Liver (tissue), 3 donors: ENCODE measurements at regions not wholly inside any gene's neighbourhood (a gene's known extent, or its start where the extent isn't known, plus 50 kb on each side); places are given as distances from the start of the nearest gene placed in this dataset.

Experiments used
- EGR1 ChIP-seq, 2 donors: IDR thresholded peaks; 2 replicates each; pipeline ENCODE4 v1.6.1; 2016 to 2018; ENCODE audit warnings: antibody characterized with exemption in 2 of 2, low read depth in 2 of 2
- GABPA ChIP-seq, 2 donors: IDR thresholded peaks in 1 of 2; conservative IDR thresholded peaks in 1 of 2; 2 replicates each; pipeline ENCODE4 v1.6.1; 2016; ENCODE audit warnings: antibody characterized with exemption in 2 of 2, mild to moderate bottlenecking in 1 of 2, moderate library complexity in 1 of 2
- HNF4A ChIP-seq, 2 donors: conservative IDR thresholded peaks; 2 replicates each; pipeline ENCODE4 v1.6.1; 2016; ENCODE audit warnings: antibody characterized with exemption in 2 of 2, mild to moderate bottlenecking in 2 of 2
- RAD21 ChIP-seq, 2 donors: IDR thresholded peaks; 2 replicates each; pipeline ENCODE4 v1.6.1; 2016; ENCODE audit warnings: antibody characterized with exemption in 2 of 2, mild to moderate bottlenecking in 2 of 2
- SP1 ChIP-seq: IDR thresholded peaks from 2 replicates; pipeline ENCODE4 v1.6.1; 2018; ENCODE audit warnings: antibody characterized with exemption, mild to moderate bottlenecking
- TAF1 ChIP-seq: conservative IDR thresholded peaks from 2 replicates; pipeline ENCODE4 v1.6.1; 2016; ENCODE audit warnings: antibody characterized with exemption, mild to moderate bottlenecking
- YY1 ChIP-seq: IDR thresholded peaks from 2 replicates; pipeline ENCODE4 v1.6.1; 2016; ENCODE audit warnings: antibody characterized with exemption, mild to moderate bottlenecking
- TF ChIP-seq, protein P1 (sequence below): fragments of 150-350 bp; IDR thresholded peaks from 2 replicates; pipeline ENCODE4 v1.5.1; 2017; ENCODE audit warnings: improper control_type of control experiment, low read depth, low read length; ENCODE audit not compliant: missing input control
- TF ChIP-seq, protein P2 (sequence below): IDR thresholded peaks from 2 replicates; pipeline ENCODE4 v1.6.1; 2016; ENCODE audit warnings: antibody characterized with exemption
- TF ChIP-seq, protein P3 (sequence below): IDR thresholded peaks from 2 replicates; pipeline ENCODE4 v1.6.1; 2016; ENCODE audit warnings: antibody characterized with exemption
- TF ChIP-seq, protein P4 (sequence below): IDR thresholded peaks from 2 replicates; pipeline ENCODE4 v1.6.1; 2016; ENCODE audit warnings: antibody characterized with exemption, mild to moderate bottlenecking
- donor health status: healthy.
- donor health status: healthy.

DNA sequence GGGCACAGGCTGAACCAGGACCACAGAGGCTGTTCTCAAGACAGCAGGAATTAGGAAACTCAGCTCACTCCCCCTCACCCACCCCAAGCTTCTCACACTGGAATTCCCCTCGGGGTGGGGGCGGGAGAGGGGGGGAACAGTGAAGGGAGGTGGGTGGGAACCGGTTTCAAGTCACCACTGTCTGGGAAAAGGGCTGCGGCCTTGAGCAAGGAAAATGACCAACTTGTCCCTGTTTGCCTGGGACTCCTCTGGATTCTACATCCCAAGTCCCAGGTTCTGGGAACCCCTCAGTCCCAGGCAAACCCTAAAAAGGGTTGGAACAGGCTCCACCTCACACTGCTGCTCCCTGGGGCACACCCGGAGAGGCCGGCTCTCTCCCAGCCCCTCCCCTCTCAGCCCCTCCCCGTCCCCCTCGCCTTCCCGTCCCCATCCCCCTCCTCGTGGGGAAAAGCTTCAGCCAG is 230.7 kb downstream of the TFAP2C start:
- TF ChIP-seq, protein P1, sequence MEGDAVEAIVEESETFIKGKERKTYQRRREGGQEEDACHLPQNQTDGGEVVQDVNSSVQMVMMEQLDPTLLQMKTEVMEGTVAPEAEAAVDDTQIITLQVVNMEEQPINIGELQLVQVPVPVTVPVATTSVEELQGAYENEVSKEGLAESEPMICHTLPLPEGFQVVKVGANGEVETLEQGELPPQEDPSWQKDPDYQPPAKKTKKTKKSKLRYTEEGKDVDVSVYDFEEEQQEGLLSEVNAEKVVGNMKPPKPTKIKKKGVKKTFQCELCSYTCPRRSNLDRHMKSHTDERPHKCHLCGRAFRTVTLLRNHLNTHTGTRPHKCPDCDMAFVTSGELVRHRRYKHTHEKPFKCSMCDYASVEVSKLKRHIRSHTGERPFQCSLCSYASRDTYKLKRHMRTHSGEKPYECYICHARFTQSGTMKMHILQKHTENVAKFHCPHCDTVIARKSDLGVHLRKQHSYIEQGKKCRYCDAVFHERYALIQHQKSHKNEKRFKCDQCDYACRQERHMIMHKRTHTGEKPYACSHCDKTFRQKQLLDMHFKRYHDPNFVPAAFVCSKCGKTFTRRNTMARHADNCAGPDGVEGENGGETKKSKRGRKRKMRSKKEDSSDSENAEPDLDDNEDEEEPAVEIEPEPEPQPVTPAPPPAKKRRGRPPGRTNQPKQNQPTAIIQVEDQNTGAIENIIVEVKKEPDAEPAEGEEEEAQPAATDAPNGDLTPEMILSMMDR: no peak
- TF ChIP-seq, protein P2, sequence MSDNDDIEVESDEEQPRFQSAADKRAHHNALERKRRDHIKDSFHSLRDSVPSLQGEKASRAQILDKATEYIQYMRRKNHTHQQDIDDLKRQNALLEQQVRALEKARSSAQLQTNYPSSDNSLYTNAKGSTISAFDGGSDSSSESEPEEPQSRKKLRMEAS: no peak
- TF ChIP-seq RAD21 (IDR thresholded peaks at IDR 0.05): no peak
- no peak for TF ChIP-seq HNF4A (conservative IDR thresholded peaks at IDR 0.05)
- TF ChIP-seq, protein P3, sequence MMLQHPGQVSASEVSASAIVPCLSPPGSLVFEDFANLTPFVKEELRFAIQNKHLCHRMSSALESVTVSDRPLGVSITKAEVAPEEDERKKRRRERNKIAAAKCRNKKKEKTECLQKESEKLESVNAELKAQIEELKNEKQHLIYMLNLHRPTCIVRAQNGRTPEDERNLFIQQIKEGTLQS: no peak
- TF ChIP-seq GABPA (IDR thresholded peaks at IDR 0.05 in 1 of 2, conservative IDR thresholded peaks at IDR 0.05 in 1 of 2): no peak
- TF ChIP-seq, protein P4, sequence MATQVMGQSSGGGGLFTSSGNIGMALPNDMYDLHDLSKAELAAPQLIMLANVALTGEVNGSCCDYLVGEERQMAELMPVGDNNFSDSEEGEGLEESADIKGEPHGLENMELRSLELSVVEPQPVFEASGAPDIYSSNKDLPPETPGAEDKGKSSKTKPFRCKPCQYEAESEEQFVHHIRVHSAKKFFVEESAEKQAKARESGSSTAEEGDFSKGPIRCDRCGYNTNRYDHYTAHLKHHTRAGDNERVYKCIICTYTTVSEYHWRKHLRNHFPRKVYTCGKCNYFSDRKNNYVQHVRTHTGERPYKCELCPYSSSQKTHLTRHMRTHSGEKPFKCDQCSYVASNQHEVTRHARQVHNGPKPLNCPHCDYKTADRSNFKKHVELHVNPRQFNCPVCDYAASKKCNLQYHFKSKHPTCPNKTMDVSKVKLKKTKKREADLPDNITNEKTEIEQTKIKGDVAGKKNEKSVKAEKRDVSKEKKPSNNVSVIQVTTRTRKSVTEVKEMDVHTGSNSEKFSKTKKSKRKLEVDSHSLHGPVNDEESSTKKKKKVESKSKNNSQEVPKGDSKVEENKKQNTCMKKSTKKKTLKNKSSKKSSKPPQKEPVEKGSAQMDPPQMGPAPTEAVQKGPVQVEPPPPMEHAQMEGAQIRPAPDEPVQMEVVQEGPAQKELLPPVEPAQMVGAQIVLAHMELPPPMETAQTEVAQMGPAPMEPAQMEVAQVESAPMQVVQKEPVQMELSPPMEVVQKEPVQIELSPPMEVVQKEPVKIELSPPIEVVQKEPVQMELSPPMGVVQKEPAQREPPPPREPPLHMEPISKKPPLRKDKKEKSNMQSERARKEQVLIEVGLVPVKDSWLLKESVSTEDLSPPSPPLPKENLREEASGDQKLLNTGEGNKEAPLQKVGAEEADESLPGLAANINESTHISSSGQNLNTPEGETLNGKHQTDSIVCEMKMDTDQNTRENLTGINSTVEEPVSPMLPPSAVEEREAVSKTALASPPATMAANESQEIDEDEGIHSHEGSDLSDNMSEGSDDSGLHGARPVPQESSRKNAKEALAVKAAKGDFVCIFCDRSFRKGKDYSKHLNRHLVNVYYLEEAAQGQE: no peak
- no peak for TF ChIP-seq YY1
- no peak for TF ChIP-seq SP1
- TF ChIP-seq EGR1 (IDR thresholded peaks at IDR 0.05; ENCODE audit: low read depth in 2 of 2): no peak
- TF ChIP-seq TAF1: no peak
